A673 (cell line): ENCODE measurements at regions not wholly inside any gene's neighbourhood (a gene's known extent, or its start where the extent isn't known, plus 50 kb on each side); places are given as distances from the start of the nearest gene placed in this dataset.

ENCODE experiments used
- BruUV-seq: library from RNA; stranded (reverse); fragments of 400-500 nt; replicated peaks from 2 replicates; lab custom pipeline; 2021; lab: Mats Ljungman, UMichigan
- CTCF ChIA-PET: fragments of 300-600 bp; sonication (Branson Sonifier 250); formaldehyde crosslinking; loops from one replicate; lab custom pipeline; 2022; ENCODE audit warnings: antibody characterized with exemption; lab: Charles Lee
- POLR2A ChIA-PET: fragments of 300-600 bp; sonication (Branson Sonifier 250); formaldehyde crosslinking; loops from one replicate; lab custom pipeline; 2022; ENCODE audit warnings: antibody characterized with exemption; ENCODE audit not compliant: low non-redundant PET; lab: Charles Lee
- DNase-seq: peaks from one replicate; pipeline ENCODE4 v3.0.0-alpha.2; 2015; ENCODE audit warnings: low spot score
- H3K27ac ChIP-seq: fragments of 200-600 bp; sonication (generic); 2 replicates; pipeline ENCODE4 v1.5.1; 2016; ENCODE audit warnings: mixed run types, low read depth, mild to moderate bottlenecking, mixed read lengths, antibody characterized with exemption, low read length; ENCODE audit not compliant: poor library complexity, severe bottlenecking
- H3K27me3 ChIP-seq: fragments of 200-600 bp; sonication (generic); replicated peaks from 2 replicates; pipeline ENCODE4 v1.6.1; 2017; ENCODE audit warnings: mixed run types, low read depth, mild to moderate bottlenecking, mixed read lengths, antibody characterized with exemption, low read length; ENCODE audit not compliant: insufficient read depth, poor library complexity
- H3K36me3 ChIP-seq: fragments of 200-600 bp; sonication (generic); 2 replicates; pipeline ENCODE4 v1.6.1; 2016; ENCODE audit warnings: mixed run types, mild to moderate bottlenecking, mixed read lengths, antibody characterized with exemption, low read length; ENCODE audit not compliant: insufficient read depth, poor library complexity, severe bottlenecking
- H3K4me1 ChIP-seq: fragments of 200-600 bp; sonication (generic); 2 replicates; pipeline ENCODE4 v1.6.1; 2017; ENCODE audit warnings: mixed run types, mild to moderate bottlenecking, mixed read lengths, antibody characterized with exemption, low read length; ENCODE audit not compliant: insufficient read depth, poor library complexity, severe bottlenecking
- H3K4me3 ChIP-seq: fragments of 200-600 bp; sonication (generic); 2 replicates; pipeline ENCODE4 v1.5.1; 2016; ENCODE audit warnings: low read depth, mixed run types, mild to moderate bottlenecking, mixed read lengths, low read length; ENCODE audit not compliant: poor library complexity, severe bottlenecking
- H3K9me3 ChIP-seq: fragments of 200-600 bp; sonication (generic); 2 replicates; pipeline ENCODE4 v1.6.1; 2016; ENCODE audit warnings: mixed run types, low read depth, mild to moderate bottlenecking, mixed read lengths, antibody characterized with exemption, low read length; ENCODE audit not compliant: poor library complexity, severe bottlenecking
- CTCF ChIP-seq: fragments of 300-800, 200-600 bp; sonication (generic); conservative IDR thresholded peaks from 2 replicates; pipeline ENCODE4 v1.5.1; 2017; ENCODE audit warnings: low read depth, mild to moderate bottlenecking, antibody characterized with exemption, low read length, moderate library complexity, mixed read lengths
- EZH2 ChIP-seq: fragments of 200-600 bp; sonication (generic); IDR thresholded peaks from 2 replicates; pipeline ENCODE4 v1.6.1; 2017; ENCODE audit warnings: borderline replicate concordance, low read depth, mild to moderate bottlenecking, mixed read lengths, antibody characterized with exemption, low read length; ENCODE audit not compliant: poor library complexity, severe bottlenecking
- intact Hi-C: fragments of 100-400 bp; cut with micrococcal nuclease; formaldehyde crosslinking; loops from one replicate; pipeline ENCODE4 v1.10.0; 2022; ENCODE audit not compliant: unreplicated experiment

GRCh38 chr2:216571909-216572513 lies 61.2 kb upstream of the IGFBP2 start:
- Histone ChIP-seq H3K4me1 (peaks cover 20% of the 10 kb centered on the region), H3K4me3 (no peak overlapping the region), H3K36me3 (no peaks in the 10 kb centered on the region), H3K27ac (no peak overlapping the region), H3K27me3 (no peaks in the 10 kb centered on the region), H3K9me3 (no peaks in the 10 kb centered on the region)
- TF ChIP-seq EZH2, result no peak
- TF ChIP-seq CTCF, result no peak
- POLR2A ChIA-PET, result no interaction called here
- intact Hi-C loops, result loop anchor here (10.0 kb wide), 1 partner anchor 1593 kb away; the partner anchor contains the start of gene CXCR1
- CTCF ChIA-PET, result interaction anchor here (0.5 kb wide), 1 partner anchor 10 kb away, joined by 9 read pairs; no protein-coding TSS in a partner anchor
- no TSS peak for BruUV-seq
- no peak for DNase-seq

GRCh38 chr2:216572582-216573578 lies 60.3 kb upstream of the IGFBP2 start:
- POLR2A ChIA-PET, result no interaction called here

More at GRCh38 chr2:216572582-216573578, 60.3 kb upstream of the IGFBP2 start:
- TF ChIP-seq EZH2, result no peak
- TF ChIP-seq CTCF, result no peak
- no peaks in the 10 kb centered on the region for H3K36me3 ChIP-seq
- no peaks in the 10 kb centered on the region for H3K27me3 ChIP-seq
- no peak for DNase-seq
- no peaks in the 10 kb centered on the region for H3K9me3 ChIP-seq
- H3K4me3 ChIP-seq, result no peak overlapping the region
- intact Hi-C loops, result loop anchor here (10.0 kb wide), 1 partner anchor 1592 kb away; the partner anchor contains the start of gene CXCR1
- H3K27ac ChIP-seq, result no peak overlapping the region
- H3K4me1 ChIP-seq, result peaks cover 20% of the 10 kb centered on the region
- CTCF ChIA-PET, result interaction anchor here (0.5 kb wide), 1 partner anchor 11 kb away, joined by 9 read pairs; no protein-coding TSS in a partner anchor
- no TSS peak for BruUV-seq
